CD14-positive monocyte (primary cell): ENCODE measurements at regions not wholly inside any gene's neighbourhood (a gene's known extent, or its start where the extent isn't known, plus 50 kb on each side); places are given as distances from the start of the nearest gene placed in this dataset.

Source experiments
- DNase-seq, 3 donors: peaks; one replicate each; pipeline ENCODE4 v3.0.0-alpha.2; 2011 to 2022
- H2AFZ ChIP-seq: 2 replicates; pipeline ENCODE4 v1.6.0; 2012; ENCODE audit warnings: mild to moderate bottlenecking, low read depth, low read length, inconsistent platforms; ENCODE audit not compliant: insufficient read depth, poor library complexity, severe bottlenecking
- H3K27ac ChIP-seq, 2 donors: 1 replicate in 1 of 2; 2 replicates in 1 of 2; pipeline ENCODE4 v1.5.1; 2012 to 2013; ENCODE audit warnings: low read length in 2 of 2, control low read depth in 1 of 2, inconsistent platforms in 1 of 2, low read depth in 1 of 2, mild to moderate bottlenecking in 1 of 2
- H3K27me3 ChIP-seq, 2 donors: one replicate each; pipeline versions ENCODE4 v1.6.0 to v1.6.1; 2011 to 2013; ENCODE audit warnings: low read length in 2 of 2; ENCODE audit not compliant: control insufficient read depth in 2 of 2, insufficient read depth in 2 of 2
- H3K36me3 ChIP-seq, 2 donors: replicated peaks in 1 of 2; 1 replicate in 1 of 2; 2 replicates in 1 of 2; pipeline versions ENCODE4 v1.5.1 to v1.6.1; 2012 to 2013; ENCODE audit warnings: low read length in 2 of 2, control low read depth in 1 of 2, inconsistent platforms in 1 of 2, mild to moderate bottlenecking in 1 of 2; ENCODE audit not compliant: insufficient read depth in 2 of 2, control insufficient read depth in 1 of 2
- H3K4me1 ChIP-seq, 2 donors: 1 replicate in 1 of 2; 2 replicates in 1 of 2; pipeline versions ENCODE4 v1.5.1 to v1.6.1; 2012 to 2013; ENCODE audit warnings: low read length in 2 of 2, control low read depth in 1 of 2, inconsistent platforms in 1 of 2, mild to moderate bottlenecking in 1 of 2, moderate library complexity in 1 of 2; ENCODE audit not compliant: insufficient read depth in 2 of 2, control insufficient read depth in 1 of 2
- H3K4me2 ChIP-seq: replicated peaks from 2 replicates; pipeline ENCODE3; 2012; ENCODE audit warnings: low read length, moderate library complexity, mild to moderate bottlenecking; ENCODE audit not compliant: poor library complexity, severe bottlenecking; ENCODE audit errors: extremely low read depth
- H3K4me3 ChIP-seq, 3 experiments: fragments of 200-600 bp in 1 of 3; sonication (generic) in 1 of 3; replicated peaks in 1 of 3; 1 replicate in 2 of 3; 2 replicates in 1 of 3; pipeline ENCODE4 v1.5.1; 2011 to 2013; ENCODE audit warnings: low read length in 3 of 3, mild to moderate bottlenecking in 3 of 3, control low read depth in 2 of 3, low read depth in 2 of 3, inconsistent platforms in 1 of 3, moderate library complexity in 1 of 3
- H3K79me2 ChIP-seq: 2 replicates; pipeline ENCODE4 v1.6.0; 2012; ENCODE audit warnings: mild to moderate bottlenecking, control low read depth, inconsistent platforms, low read length, moderate library complexity; ENCODE audit not compliant: insufficient read depth
- H3K9ac ChIP-seq: 2 replicates; pipeline ENCODE4 v1.6.0; 2017; ENCODE audit warnings: low read length, mild to moderate bottlenecking; ENCODE audit not compliant: insufficient read depth, poor library complexity, severe bottlenecking
- H3K9me3 ChIP-seq, 2 donors: replicated peaks in 1 of 2; 1 replicate in 1 of 2; 2 replicates in 1 of 2; pipeline versions ENCODE4 v1.5.1 to v1.6.1; 2012 to 2013; ENCODE audit warnings: low read length in 2 of 2, control low read depth in 1 of 2; ENCODE audit not compliant: control insufficient read depth in 1 of 2, insufficient read depth in 1 of 2
- H4K20me1 ChIP-seq: 2 replicates; pipeline ENCODE4 v1.6.0; 2012; ENCODE audit warnings: mild to moderate bottlenecking, low read length, control low read depth, moderate library complexity; ENCODE audit not compliant: insufficient read depth
- H3K27ac Mint-ChIP-seq, 7 donors: one replicate each; pipeline ENCODE4 v1.8.0; 2020; ENCODE audit warnings: mild to moderate bottlenecking in 7 of 7, mixed read lengths in 7 of 7, moderate library complexity in 6 of 7, inconsistent platforms in 2 of 7
- H3K27me3 Mint-ChIP-seq, 3 donors: one replicate each; pipeline ENCODE4 v1.8.0; 2021 to 2022; ENCODE audit warnings: low read depth in 3 of 3, mild to moderate bottlenecking in 3 of 3, mixed read lengths in 3 of 3, moderate library complexity in 3 of 3, inconsistent platforms in 1 of 3
- H3K36me3 Mint-ChIP-seq, 2 donors: one replicate each; pipeline ENCODE4 v1.8.0; 2020; ENCODE audit warnings: mixed read lengths in 2 of 2, inconsistent platforms in 1 of 2, mild to moderate bottlenecking in 1 of 2
- H3K4me1 Mint-ChIP-seq: one replicate; pipeline ENCODE4 v1.8.0; 2020; ENCODE audit warnings: mild to moderate bottlenecking, mixed read lengths
- H3K4me3 Mint-ChIP-seq, 2 donors: one replicate each; pipeline ENCODE4 v1.8.0; 2020; ENCODE audit warnings: mild to moderate bottlenecking in 2 of 2, mixed read lengths in 2 of 2, moderate library complexity in 1 of 2
- H3K9me3 Mint-ChIP-seq, 7 donors: one replicate each; pipeline ENCODE4 v1.8.0; 2020 to 2022; ENCODE audit warnings: mixed read lengths in 7 of 7, mild to moderate bottlenecking in 6 of 7, moderate library complexity in 6 of 7, inconsistent platforms in 2 of 7
- CTCF ChIP-seq: fragments of 200-600 bp; IDR thresholded peaks from one replicate; pipeline ENCODE4 v1.8.0; 2022; ENCODE audit warnings: antibody characterized with exemption, mild to moderate bottlenecking
- WGBS: methylation state at CpG from one replicate; pipeline ENCODE4 v1.1.5; 2013; ENCODE audit warnings: missing lambda C conversion rate; ENCODE audit not compliant: insufficient coverage; 5-methylcytosine and 5-hydroxymethylcytosine counted together
- intact Hi-C, 2 donors: fragments of 100-400 bp; cut with micrococcal nuclease; formaldehyde crosslinking; loops; one replicate each; pipeline versions ENCODE4 v1.15.0 to v1.15.1; 2023

DNA sequence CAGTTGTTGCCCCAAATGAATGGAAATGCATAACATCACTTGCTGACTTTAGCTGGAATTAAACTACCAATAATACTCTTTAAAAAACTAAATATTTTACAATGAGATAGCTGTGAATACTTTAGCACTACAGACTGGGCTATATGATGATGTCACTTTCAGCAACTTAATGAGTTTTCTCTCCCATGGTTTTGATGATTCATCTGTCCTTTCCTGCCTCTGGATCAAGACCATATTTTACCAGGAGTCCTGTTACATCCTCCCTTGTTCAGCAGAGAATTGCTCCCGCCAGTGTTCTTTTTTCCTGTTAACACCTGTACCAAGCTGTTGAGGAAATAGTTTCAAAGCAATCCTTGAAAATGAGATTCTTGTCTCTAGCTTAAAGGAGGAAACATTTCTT, 543.0 kb downstream of the SPRY1 start:
- H3K4me2 ChIP-seq, result no peak overlapping the region
- H4K20me1 ChIP-seq, result no peaks in the 10 kb centered on the region
- H3K27me3 Mint-ChIP-seq, result peaks cover 0 to 2% (median 0%) of the 10 kb centered on the region in 3 donors
- no peaks in the 10 kb centered on the region for H3K79me2 ChIP-seq
- no peak for DNase-seq
- no peaks in the 10 kb centered on the region for H3K36me3 ChIP-seq
- H2AFZ ChIP-seq, result no peak overlapping the region
- H3K4me3 ChIP-seq, result no peak overlapping the region
- no peaks in the 10 kb centered on the region for H3K27me3 ChIP-seq
- TF ChIP-seq CTCF, result no peak
- H3K4me1 Mint-ChIP-seq, result no peaks in the 10 kb centered on the region
- H3K4me3 Mint-ChIP-seq, result no peak overlapping the region
- H3K9me3 ChIP-seq, result no peaks in the 10 kb centered on the region
- H3K9me3 Mint-ChIP-seq, result peaks cover 0 to 3% (median 0%) of the 10 kb centered on the region in 7 donors
- H3K9ac ChIP-seq, result no peak overlapping the region
- H3K27ac ChIP-seq, result no peak overlapping the region
- WGBS, result no CpG with 5 or more reads among the region's 1 CpG
- intact Hi-C loops, result no loop called here
- no peaks in the 10 kb centered on the region for H3K36me3 Mint-ChIP-seq
- H3K4me1 ChIP-seq, result no peaks in the 10 kb centered on the region
- no peak overlapping the region for H3K27ac Mint-ChIP-seq

GRCh38 chr4:123940604-123941003, 544.0 kb downstream of the SPRY1 start:
- Mint-ChIP-seq H3K9me3 (peaks cover 0 to 3% (median 0%) of the 10 kb centered on the region in 7 donors), H3K4me1 (no peaks in the 10 kb centered on the region), H3K4me3 (no peak overlapping the region), H3K27me3 (peaks cover 0 to 2% (median 0%) of the 10 kb centered on the region in 3 donors), H3K36me3 (no peaks in the 10 kb centered on the region), H3K27ac (no peak overlapping the region)
- Histone ChIP-seq H4K20me1 (no peaks in the 10 kb centered on the region), H3K4me2 (no peak overlapping the region), H3K79me2 (no peaks in the 10 kb centered on the region), H3K9ac (no peak overlapping the region), H3K9me3 (no peaks in the 10 kb centered on the region), H3K27me3 (no peaks in the 10 kb centered on the region), H3K4me1 (no peaks in the 10 kb centered on the region), H3K36me3 (no peaks in the 10 kb centered on the region), H3K4me3 (no peak overlapping the region), H2AFZ (no peak overlapping the region), H3K27ac (no peak overlapping the region)
- intact Hi-C loops, result no loop called here
- TF ChIP-seq CTCF, result no peak
- no peak for DNase-seq
- no CpG with 5 or more reads among the region's 2 CpGs for WGBS
